DOHH2 (cell line): ENCODE measurements at regions not wholly inside any gene's neighbourhood (a gene's known extent, or its start where the extent isn't known, plus 50 kb on each side); places are given as distances from the start of the nearest gene placed in this dataset.

ENCODE experiments used
- H3F3A ChIP-seq: fragments of 200-600 bp; sonication (generic), shearing (Covaris generic); 2 replicates; pipeline ENCODE4 v1.6.0; 2016; ENCODE audit warnings: antibody characterized with exemption, mild to moderate bottlenecking; ENCODE audit not compliant: control insufficient read depth, insufficient read depth
- H3K27ac ChIP-seq: fragments of 200-600 bp; sonication (generic); 2 replicates; pipeline ENCODE4 v1.5.1; 2014; ENCODE audit warnings: low read depth, mild to moderate bottlenecking, low read length, moderate library complexity
- H3K27me3 ChIP-seq: fragments of 200-600 bp; sonication (generic); 2 replicates; pipeline ENCODE4 v1.6.1; 2014; ENCODE audit warnings: mild to moderate bottlenecking, low read length, mixed read lengths; ENCODE audit not compliant: control insufficient read depth
- H3K36me3 ChIP-seq: fragments of 200-600 bp; sonication (generic); 2 replicates; pipeline ENCODE4 v1.6.1; 2014; ENCODE audit warnings: mild to moderate bottlenecking, low read length, moderate library complexity, mixed read lengths; ENCODE audit not compliant: control insufficient read depth
- H3K4me1 ChIP-seq: fragments of 200-600 bp; sonication (generic); 2 replicates; pipeline ENCODE4 v1.6.1; 2014; ENCODE audit warnings: mild to moderate bottlenecking, low read length, mixed read lengths; ENCODE audit not compliant: control insufficient read depth
- H3K4me2 ChIP-seq: fragments of 200-600 bp; sonication (generic); 2 replicates; pipeline ENCODE4 v1.6.0; 2014; ENCODE audit warnings: mild to moderate bottlenecking, low read length, moderate library complexity
- H3K4me3 ChIP-seq: fragments of 200-600 bp; sonication (generic); 2 replicates; pipeline ENCODE4 v1.5.1; 2014; ENCODE audit warnings: mild to moderate bottlenecking, low read length, mixed read lengths
- H3K79me2 ChIP-seq: fragments of 200-600 bp; sonication (generic); 2 replicates; pipeline ENCODE4 v1.6.1; 2014; ENCODE audit warnings: mild to moderate bottlenecking, low read length, mixed read lengths; ENCODE audit not compliant: control insufficient read depth
- H3K9me2 ChIP-seq: fragments of 200-600 bp; sonication (generic); replicated peaks from 2 replicates; pipeline ENCODE4 v1.6.1; 2014; ENCODE audit warnings: mild to moderate bottlenecking, low read length, mixed read lengths; ENCODE audit not compliant: control insufficient read depth
- H3K9me3 ChIP-seq: fragments of 200-600 bp; sonication (generic); 2 replicates; pipeline ENCODE4 v1.6.1; 2014; ENCODE audit warnings: antibody characterized with exemption, low read length, mixed read lengths; ENCODE audit not compliant: control insufficient read depth, insufficient read depth
- H4K20me1 ChIP-seq: fragments of 200-600 bp; sonication (generic); 2 replicates; pipeline ENCODE4 v1.6.0; 2014; ENCODE audit warnings: low read depth, mild to moderate bottlenecking, antibody characterized with exemption, low read length, moderate library complexity; ENCODE audit not compliant: control insufficient read depth, insufficient read depth
- EZH2phosphoT487 ChIP-seq: fragments of 200-600 bp; sonication (generic); IDR thresholded peaks from 2 replicates; pipeline ENCODE4 v1.6.1; 2017; ENCODE audit warnings: borderline replicate concordance, mild to moderate bottlenecking, antibody characterized with exemption, low read length, moderate library complexity, mixed read lengths
- TF ChIP-seq, protein P1 (sequence below): fragments of 200-600 bp; sonication (generic); IDR thresholded peaks from one replicate; pipeline ENCODE4 v1.5.1; 2014; ENCODE audit warnings: antibody characterized with exemption, mild to moderate bottlenecking, low read depth, low read length; ENCODE audit not compliant: poor library complexity, severe bottlenecking

DNA sequence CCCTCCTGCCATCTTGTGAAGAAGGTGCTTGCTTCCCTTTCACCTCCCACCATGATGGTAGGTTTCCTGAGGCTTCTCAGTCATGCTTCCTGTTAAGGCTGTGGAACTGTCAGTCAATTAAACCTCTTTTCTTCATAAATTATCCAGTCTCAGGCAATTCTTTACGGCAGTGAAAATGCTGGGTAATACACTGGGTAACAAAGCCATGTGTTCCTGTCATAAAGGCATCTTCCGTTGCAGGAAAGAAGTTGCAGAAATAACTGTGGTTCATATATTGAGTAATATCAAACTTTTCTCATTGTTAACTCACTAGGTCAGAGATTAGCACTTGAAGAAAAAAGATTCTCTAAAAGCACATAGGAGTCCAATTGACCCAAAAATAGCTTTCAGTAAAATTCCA, 163.9 kb upstream of the HNMT start:
- H3K4me1 ChIP-seq, result no peaks in the 10 kb centered on the region
- no peaks in the 10 kb centered on the region for H3K79me2 ChIP-seq
- H3K27ac ChIP-seq, result no peak overlapping the region
- H4K20me1 ChIP-seq, result no peaks in the 10 kb centered on the region
- no peak overlapping the region for H3K4me2 ChIP-seq
- no peaks in the 10 kb centered on the region for H3F3A ChIP-seq
- H3K27me3 ChIP-seq, result no peaks in the 10 kb centered on the region
- H3K9me2 ChIP-seq, result no peaks in the 10 kb centered on the region
- peaks cover 4% of the 10 kb centered on the region; the same call in 1 of the 2 replicates for H3K9me3 ChIP-seq
- H3K4me3 ChIP-seq, result no peak overlapping the region
- H3K36me3 ChIP-seq, result no peaks in the 10 kb centered on the region
- no peak for TF ChIP-seq EZH2phosphoT487
- TF ChIP-seq, protein P1, sequence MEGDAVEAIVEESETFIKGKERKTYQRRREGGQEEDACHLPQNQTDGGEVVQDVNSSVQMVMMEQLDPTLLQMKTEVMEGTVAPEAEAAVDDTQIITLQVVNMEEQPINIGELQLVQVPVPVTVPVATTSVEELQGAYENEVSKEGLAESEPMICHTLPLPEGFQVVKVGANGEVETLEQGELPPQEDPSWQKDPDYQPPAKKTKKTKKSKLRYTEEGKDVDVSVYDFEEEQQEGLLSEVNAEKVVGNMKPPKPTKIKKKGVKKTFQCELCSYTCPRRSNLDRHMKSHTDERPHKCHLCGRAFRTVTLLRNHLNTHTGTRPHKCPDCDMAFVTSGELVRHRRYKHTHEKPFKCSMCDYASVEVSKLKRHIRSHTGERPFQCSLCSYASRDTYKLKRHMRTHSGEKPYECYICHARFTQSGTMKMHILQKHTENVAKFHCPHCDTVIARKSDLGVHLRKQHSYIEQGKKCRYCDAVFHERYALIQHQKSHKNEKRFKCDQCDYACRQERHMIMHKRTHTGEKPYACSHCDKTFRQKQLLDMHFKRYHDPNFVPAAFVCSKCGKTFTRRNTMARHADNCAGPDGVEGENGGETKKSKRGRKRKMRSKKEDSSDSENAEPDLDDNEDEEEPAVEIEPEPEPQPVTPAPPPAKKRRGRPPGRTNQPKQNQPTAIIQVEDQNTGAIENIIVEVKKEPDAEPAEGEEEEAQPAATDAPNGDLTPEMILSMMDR, result no peak

DNA sequence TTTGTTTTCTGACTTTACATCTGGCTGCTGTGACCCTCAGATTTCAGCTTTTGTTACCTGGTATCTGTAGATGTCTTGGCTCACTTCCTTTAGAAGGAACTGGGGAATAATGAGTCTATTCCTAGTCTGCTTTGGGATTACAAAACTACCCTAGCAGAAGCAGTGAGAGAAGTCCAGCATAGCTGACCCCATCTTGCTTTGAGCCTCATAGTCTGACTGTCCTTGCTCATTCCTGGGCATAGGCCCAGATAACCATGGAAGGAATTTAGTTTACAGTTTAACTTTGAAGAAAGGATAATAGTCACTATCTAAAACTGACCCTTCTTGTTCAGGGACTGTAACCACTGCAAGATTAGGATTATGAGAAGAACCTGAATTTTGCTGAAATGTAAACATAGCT, 163.0 kb upstream of the HNMT start:
- no peaks in the 10 kb centered on the region for H3K4me1 ChIP-seq
- H3K36me3 ChIP-seq, result no peaks in the 10 kb centered on the region
- H3K9me2 ChIP-seq, result no peaks in the 10 kb centered on the region
- no peak for TF ChIP-seq EZH2phosphoT487
- TF ChIP-seq, protein P1, result no peak
- H3K27me3 ChIP-seq, result no peaks in the 10 kb centered on the region
- H3K79me2 ChIP-seq, result no peaks in the 10 kb centered on the region
- H3K4me3 ChIP-seq, result no peak overlapping the region
- H3K9me3 ChIP-seq, result peaks cover 4% of the 10 kb centered on the region; the same call in 1 of the 2 replicates
- H3K27ac ChIP-seq, result no peak overlapping the region
- no peaks in the 10 kb centered on the region for H3F3A ChIP-seq
- no peaks in the 10 kb centered on the region for H4K20me1 ChIP-seq
- no peak overlapping the region for H3K4me2 ChIP-seq

GRCh38 chr2:137802038-137802437, 162.2 kb upstream of the HNMT start:
- Histone ChIP-seq H3K36me3 (no peaks in the 10 kb centered on the region), H3K27ac (no peak overlapping the region), H3K9me2 (no peaks in the 10 kb centered on the region), H3K79me2 (no peaks in the 10 kb centered on the region), H3K4me1 (no peaks in the 10 kb centered on the region), H3F3A (no peaks in the 10 kb centered on the region), H3K9me3 (peaks cover 4% of the 10 kb centered on the region; the same call in 1 of the 2 replicates), H3K4me3 (no peak overlapping the region), H3K4me2 (no peak overlapping the region), H4K20me1 (no peaks in the 10 kb centered on the region), H3K27me3 (no peaks in the 10 kb centered on the region)
- TF ChIP-seq, protein P1, result no peak
